Lung (tissue), 1 donor: ENCODE measurements at regions not wholly inside any gene's neighbourhood (a gene's known extent, or its start where the extent isn't known, plus 50 kb on each side); places are given as distances from the start of the nearest gene placed in this dataset. TPM values are rescaled to one million over a fixed set of nuclear protein-coding genes. Genes with fewer than 3 reads are reported as not detected.

Source experiments
- small RNA-seq: library from RNA; depleted of rRNA; stranded (forward); fragments of <200 nt; gene quantifications from one replicate; pipeline ENCODE3, GENCODE V24; 2014; ENCODE audit warnings: low replicate concordance

Small RNA genes in the stretch of these regions (small RNA-seq; reads per million reads assigned to genes)
- not detected for gene RNA5SP161
